AG08396 (cell line): ENCODE measurements at regions not wholly inside any gene's neighbourhood (a gene's known extent, or its start where the extent isn't known, plus 50 kb on each side); places are given as distances from the start of the nearest gene placed in this dataset.

ENCODE experiments used
- DNase-seq: peaks from one replicate; pipeline ENCODE4 v3.0.0; 2012; ENCODE audit warnings: low spot score, mixed read lengths

- DNase-seq = no peak
Measured at GRCh38 chr15:62951481-62951880, 91.1 kb upstream of the TPM1 start.

DNA sequence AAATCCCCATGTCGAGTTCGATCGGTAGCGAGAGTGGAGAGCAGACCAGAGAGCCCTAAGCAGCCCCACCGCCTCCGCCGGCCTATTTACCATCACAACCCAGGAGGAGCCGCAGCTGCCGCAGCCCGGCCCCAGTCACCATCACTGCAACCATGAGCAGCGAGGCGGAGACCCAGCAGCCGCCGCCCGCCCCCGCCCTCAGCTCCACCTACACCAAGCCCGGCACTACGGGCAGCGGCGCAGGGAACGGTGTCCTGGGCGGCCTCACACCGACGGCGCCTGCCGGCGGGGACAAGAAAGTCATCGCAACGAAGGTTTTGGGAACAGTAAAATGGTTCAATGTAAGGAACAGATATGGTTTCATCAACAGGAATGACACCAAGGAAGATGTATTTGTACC lies 89.5 kb upstream of the TPM1 start:
- no peak for DNase-seq

DNA sequence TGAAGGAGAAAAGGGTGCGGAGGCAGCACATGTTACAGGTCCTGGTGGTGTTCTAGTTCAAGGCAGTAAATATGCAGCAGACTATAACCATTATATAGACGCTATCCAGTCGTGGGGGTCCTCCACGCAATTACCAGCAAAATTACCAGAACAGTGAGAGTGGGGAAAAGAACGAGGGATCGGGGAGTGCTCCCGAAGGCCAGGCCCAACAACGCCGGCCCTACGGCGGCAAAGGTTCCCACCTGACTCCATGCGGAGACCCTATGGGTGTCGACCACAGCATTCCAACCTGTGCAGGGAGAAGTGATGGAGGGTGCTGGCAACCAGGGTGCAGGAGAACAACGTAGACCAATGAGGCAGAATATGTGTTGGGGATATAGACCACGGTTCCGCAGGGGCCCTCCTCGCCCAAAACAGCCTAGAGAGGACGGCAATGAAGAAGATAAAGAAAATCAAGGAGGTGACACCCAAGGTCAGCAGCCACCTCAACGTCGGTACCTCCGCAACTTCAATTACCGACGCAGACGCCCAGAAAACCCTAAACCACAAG lies 89.0 kb upstream of the TPM1 start:
- DNase-seq = no peak

- DNase-seq = no peak
Measured at GRCh38 chr15:62957130-62957529, 85.4 kb upstream of the TPM1 start.

DNA sequence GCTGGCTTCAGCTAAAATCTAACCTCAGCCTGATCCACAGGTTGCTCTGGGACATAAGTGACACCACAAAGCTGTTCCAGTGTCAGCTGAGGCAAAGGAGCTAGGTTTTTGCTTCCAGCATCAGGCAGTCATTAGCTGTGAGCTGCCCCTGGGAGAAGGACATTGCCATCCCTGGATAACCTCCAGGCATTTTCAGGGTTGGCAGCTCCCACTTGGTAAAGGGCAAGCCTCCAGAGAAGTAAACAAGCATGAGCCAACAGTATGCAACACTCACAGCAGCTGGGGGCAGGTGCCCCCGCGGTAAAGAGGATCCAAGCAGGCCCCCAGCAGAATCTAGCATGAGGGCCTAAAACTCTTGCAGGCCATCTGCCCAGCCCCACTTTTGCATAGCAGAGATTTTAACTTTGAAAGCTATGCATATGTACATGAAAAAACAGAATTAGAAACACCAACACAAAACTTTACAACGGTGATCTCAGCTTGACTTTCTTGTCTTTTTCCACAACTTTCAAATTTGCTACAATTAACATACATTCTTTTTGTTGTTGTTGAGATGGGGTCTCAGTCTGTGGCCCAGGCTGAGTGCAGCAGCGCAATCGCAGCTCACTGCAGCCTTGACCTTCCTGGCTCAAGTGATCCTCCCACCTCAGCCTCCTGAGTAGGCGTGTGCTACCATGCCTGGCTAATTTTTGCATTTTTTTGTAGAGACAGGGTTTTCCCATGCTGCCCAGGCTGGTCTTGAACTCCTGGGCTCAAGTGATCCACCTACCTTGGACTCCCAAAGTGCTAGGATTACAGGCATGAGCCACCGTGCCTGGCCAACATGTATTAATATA lies 83.8 kb upstream of the TPM1 start:
- no peak for DNase-seq

DNA sequence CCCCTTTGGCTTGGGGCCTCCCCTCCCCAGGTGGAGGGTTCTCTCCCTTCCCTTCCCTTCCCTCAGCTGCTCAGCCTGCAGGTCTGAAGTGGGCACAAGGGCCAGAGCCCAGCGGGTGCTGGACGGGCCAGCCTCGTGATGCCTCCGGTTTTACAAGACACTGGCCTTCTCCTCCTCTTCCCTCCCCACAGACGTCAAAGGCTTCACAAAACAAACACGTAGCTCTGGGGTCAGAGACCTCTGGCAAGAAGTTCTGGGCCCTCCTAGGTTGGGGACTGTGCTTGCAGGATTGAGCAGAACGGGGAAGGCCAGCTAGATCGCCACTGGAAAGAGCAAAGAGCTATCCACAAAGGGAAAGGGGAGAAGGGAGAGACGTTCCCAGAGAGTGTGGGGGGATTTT lies 81.4 kb upstream of the TPM1 start:
- no peak for DNase-seq

DNA sequence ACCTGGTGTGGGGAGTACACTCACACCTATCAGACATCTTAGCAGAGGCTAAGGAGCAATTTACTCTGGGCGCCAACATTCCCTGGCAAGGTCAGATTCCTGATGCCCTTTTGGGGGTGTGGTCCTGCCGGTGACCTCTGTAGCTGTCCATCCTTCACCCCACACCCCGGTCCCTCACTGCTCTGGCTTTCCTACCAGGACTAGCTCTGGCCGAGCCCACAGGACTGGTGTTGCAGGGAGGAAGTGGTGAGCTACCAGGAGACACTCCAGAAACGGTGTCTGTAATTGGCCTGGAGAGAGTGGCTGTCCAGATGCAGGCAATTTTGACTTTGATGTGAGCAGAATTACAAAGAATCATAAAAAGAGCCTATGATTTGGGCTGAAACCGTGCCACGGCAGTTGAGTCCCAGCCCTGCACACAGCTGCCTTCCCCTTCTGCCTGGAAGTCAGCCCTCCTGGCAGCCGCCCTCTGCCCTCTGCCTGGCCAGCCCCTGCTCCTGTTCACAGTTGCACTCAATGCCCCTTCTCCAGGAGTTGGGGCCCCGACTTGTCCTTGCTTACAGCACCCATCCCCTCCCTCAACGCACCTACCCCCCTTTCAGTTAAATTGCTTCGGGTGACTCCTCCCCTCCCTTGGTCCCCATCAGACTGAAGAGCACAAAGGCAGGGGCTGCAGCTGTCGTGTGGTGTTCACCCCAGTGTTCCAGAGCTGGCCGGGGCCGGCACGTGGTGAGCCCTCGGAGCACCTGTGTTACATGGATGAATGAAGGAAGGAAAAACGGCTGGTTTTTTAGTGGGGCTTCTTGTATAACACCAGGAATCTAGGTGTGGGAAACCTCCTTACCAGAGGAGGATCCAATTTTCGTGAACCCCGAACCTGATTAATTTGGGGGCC lies 80.2 kb upstream of the TPM1 start:
- no peak for DNase-seq

DNA sequence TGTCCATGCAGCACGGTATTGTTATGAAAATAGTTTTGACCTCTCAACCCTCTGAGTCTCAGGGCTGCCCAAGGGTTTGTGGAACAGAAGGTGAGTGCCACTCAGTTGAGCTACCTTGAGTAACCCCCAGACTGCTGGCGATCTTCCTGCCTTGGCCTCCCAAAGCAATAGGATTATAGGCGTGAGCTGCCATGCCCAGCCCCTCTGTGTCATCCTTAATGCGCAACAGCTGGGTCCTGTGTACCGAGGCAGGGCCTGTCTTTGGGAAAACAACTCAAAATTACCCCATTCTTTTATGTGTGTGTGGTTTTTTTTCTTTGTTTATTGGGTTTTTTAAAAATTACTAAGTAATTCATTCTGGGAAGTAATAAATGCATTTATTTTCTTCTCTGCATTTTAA lies 78.3 kb upstream of the TPM1 start:
- DNase-seq = no peak

GRCh38 chr15:62966294-62967078 lies 76.1 kb upstream of the TPM1 start:
- no peak for DNase-seq

GRCh38 chr15:62968699-62969098 lies 73.8 kb upstream of the TPM1 start:
- no peak for DNase-seq

GRCh38 chr15:62969442-62970089 lies 73.0 kb upstream of the TPM1 start:
- DNase-seq = no peak

DNA sequence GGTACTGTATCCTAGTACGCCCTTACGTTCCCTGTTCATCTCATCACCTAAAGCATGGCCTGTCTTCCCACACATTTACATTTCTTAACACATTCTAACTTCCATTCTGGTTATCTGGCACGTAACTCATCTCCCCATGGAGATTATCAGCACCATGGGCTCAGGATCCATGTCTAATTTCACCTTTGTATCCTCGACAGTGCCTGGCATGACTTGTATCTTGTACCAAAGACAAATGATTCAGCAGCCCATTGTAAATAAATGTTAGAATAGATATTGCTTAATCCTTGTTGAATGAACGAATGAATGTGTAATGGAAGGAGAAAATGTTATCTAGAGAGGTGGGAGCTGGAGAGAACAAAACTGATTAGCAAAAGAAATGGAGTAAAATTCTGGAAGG lies 69.7 kb upstream of the TPM1 start:
- peak; percentile 36 for DNase-seq

DNA sequence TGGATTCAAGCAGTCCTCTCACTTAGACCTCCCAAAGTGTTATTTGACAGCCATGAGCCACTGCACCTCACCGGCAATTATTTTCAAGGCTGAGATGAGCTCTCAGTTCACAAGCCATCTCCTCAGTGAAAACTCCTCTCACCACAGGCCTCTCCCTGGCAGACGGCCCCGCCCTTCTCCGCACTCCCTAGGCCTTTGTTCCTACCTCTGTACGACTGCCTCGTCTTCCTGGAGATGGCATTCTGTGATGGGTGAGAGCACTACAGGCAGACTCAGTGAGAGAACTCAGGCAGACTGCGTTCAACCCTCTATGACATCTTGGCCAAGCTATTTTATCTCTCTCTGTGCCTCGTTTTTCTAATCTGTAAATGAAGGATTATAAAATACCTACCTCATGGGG lies 67.0 kb upstream of the TPM1 start:
- no peak for DNase-seq

GRCh38 chr15:62976301-62976881 lies 66.2 kb upstream of the TPM1 start:
- peak; percentile 39 for DNase-seq

DNA sequence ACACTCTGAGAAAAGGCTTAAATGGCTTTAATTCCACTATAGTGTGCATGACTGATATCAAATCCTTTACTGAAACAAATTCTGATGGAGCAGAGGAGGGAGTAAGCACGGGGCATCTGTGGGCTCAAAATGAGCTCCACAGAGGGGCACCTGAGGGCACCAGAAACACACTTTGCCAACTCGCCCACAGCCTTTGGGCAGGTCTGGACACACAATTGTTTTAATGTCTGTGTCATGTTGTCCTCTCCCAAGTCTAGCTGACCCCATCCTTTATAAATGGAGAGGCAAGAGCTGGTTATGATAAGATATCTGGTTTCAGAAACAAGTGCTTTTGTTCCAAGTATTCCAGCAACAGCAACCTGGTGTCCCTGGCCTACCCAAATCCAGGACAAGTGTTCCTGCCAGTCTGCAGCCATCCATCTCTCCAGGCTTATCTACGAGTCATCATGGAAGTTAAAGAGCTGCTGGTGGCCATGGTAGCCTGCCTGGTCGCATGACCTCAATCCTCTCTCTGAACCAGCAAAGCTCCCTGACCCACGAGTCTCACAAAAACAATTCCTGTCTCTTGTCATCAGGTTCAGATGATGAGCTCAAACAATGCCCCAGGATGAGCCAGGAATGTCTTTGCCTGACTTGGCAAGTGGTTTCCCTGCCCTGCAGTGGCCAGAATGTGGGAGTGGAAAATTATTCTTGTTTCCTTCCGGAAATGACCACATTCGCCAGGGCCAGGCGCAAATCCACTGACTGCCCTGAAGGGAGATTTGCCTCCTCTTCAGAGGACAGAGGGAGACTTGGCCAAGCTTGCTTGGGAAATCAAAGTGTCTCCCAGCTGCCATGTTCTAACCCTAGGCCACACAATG lies 64.4 kb upstream of the TPM1 start:
- DNase-seq = peak; percentile 24

- DNase-seq = no peak
Measured at GRCh38 chr15:62979252-62979651, 63.3 kb upstream of the TPM1 start.

DNA sequence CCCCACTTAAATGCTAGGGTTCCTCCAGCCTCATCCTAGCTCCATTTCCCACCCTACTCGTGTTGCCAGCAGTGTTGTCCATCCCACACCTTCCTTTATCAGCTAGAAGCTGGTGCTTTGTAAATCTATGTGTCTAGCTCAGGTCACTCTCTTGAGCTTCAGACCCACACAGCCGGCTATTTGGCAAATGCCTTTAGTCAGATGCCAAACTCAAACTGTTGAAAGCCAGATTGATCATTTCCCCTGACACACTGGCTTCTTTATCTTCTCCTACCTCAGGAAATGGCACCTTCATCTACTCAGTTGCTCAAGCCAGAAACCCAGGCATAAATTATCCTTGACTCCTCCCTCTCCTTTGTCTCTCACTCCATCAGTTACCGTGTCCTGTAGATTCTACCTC lies 61.5 kb upstream of the TPM1 start:
- DNase-seq = no peak

- no peak for DNase-seq
Measured at GRCh38 chr15:62983956-62984355, 58.6 kb upstream of the TPM1 start.

- peak; percentile 21 for DNase-seq
Measured at GRCh38 chr15:62985768-62986167, 56.8 kb upstream of the TPM1 start.

- DNase-seq = no peak
Measured at GRCh38 chr15:62986948-62987347, 55.6 kb upstream of the TPM1 start.
